Hepatic stellate cell (primary cell): ENCODE measurements at regions not wholly inside any gene's neighbourhood (a gene's known extent, or its start where the extent isn't known, plus 50 kb on each side); places are given as distances from the start of the nearest gene placed in this dataset.
"Not testable (repeated sequence)": the region's sequence is repeated elsewhere in the genome, so short reads cannot be mapped to it uniquely, and the experiment has no call there.

Experiments used
- DNase-seq: peaks from one replicate; pipeline ENCODE4 v3.0.0; 2011; ENCODE audit warnings: low spot score

- no peak for DNase-seq
Measured at GRCh38 chr3:82509106-82509842, 747.8 kb upstream of the GBE1 start.

- DNase-seq = no peak
Measured at GRCh38 chr3:82506204-82506603, 744.8 kb upstream of the GBE1 start.

- DNase-seq = no peak
Measured at GRCh38 chr3:82505079-82505756, 743.8 kb upstream of the GBE1 start.

GRCh38 chr3:82498186-82498585, 736.7 kb upstream of the GBE1 start:
- no peak for DNase-seq

GRCh38 chr3:82496890-82497560, 735.6 kb upstream of the GBE1 start:
- no peak for DNase-seq

GRCh38 chr3:82495655-82496054, 734.2 kb upstream of the GBE1 start:
- DNase-seq = no peak

- DNase-seq = no peak
Measured at GRCh38 chr3:82494977-82495489, 733.6 kb upstream of the GBE1 start.

GRCh38 chr3:82493858-82494257, 732.4 kb upstream of the GBE1 start:
- DNase-seq = no peak

- no peak for DNase-seq
Measured at GRCh38 chr3:82475306-82475705, 713.9 kb upstream of the GBE1 start.

GRCh38 chr3:82474711-82475110, 713.3 kb upstream of the GBE1 start:
- DNase-seq = no peak

- no peak for DNase-seq
Measured at GRCh38 chr3:82473864-82474541, 712.6 kb upstream of the GBE1 start.

GRCh38 chr3:82467051-82467450, 705.6 kb upstream of the GBE1 start:
- no peak for DNase-seq

- DNase-seq = no peak
Measured at GRCh38 chr3:82462977-82463376, 701.5 kb upstream of the GBE1 start.

- DNase-seq = no peak
Measured at GRCh38 chr3:82461049-82461889, 699.8 kb upstream of the GBE1 start.

- no peak for DNase-seq
Measured at GRCh38 chr3:82448320-82448719, 686.9 kb upstream of the GBE1 start.

- DNase-seq = not testable (repeated sequence)
Measured at GRCh38 chr3:82428821-82429220, 667.4 kb upstream of the GBE1 start.

- no peak for DNase-seq
Measured at GRCh38 chr3:82424031-82424339, 662.5 kb upstream of the GBE1 start.

GRCh38 chr3:82423268-82424030, 662.0 kb upstream of the GBE1 start:
- no peak for DNase-seq

- DNase-seq = no peak
Measured at GRCh38 chr3:82416830-82417229, 655.4 kb upstream of the GBE1 start.

GRCh38 chr3:82416349-82416748, 654.9 kb upstream of the GBE1 start:
- DNase-seq = no peak

- DNase-seq = no peak
Measured at GRCh38 chr3:82413171-82413570, 651.7 kb upstream of the GBE1 start.
